Right renal pelvis (tissue), 4 donors: ENCODE measurements at regions not wholly inside any gene's neighbourhood (a gene's known extent, or its start where the extent isn't known, plus 50 kb on each side); places are given as distances from the start of the nearest gene placed in this dataset.

ENCODE experiments used
- DNase-seq, 4 donors: peaks; one replicate each; pipeline ENCODE4 v3.0.0-alpha.2; 2013; ENCODE audit warnings: low read depth in 4 of 4, low spot score in 3 of 4, missing footprints in 1 of 4

DNA sequence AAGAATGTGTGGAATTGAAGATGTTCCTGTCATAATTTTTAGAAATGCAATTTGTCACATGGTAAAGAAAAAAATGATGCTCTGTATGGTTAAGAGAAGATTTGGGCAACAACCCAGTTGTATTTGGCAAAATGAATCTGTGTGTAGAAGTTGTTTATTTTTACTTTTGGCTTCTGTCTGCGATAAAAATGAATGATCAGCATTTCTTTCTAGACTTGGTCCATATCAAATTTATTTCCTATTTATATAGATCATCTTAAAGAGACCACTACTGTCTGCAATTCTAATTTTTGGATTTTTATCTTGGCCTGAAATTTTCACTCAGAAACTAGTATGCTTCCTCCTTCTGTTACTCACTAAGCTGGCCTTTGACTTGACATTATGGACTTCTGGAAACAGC is 396.9 kb downstream of the FAM47A start:
- no peak for DNase-seq

DNA sequence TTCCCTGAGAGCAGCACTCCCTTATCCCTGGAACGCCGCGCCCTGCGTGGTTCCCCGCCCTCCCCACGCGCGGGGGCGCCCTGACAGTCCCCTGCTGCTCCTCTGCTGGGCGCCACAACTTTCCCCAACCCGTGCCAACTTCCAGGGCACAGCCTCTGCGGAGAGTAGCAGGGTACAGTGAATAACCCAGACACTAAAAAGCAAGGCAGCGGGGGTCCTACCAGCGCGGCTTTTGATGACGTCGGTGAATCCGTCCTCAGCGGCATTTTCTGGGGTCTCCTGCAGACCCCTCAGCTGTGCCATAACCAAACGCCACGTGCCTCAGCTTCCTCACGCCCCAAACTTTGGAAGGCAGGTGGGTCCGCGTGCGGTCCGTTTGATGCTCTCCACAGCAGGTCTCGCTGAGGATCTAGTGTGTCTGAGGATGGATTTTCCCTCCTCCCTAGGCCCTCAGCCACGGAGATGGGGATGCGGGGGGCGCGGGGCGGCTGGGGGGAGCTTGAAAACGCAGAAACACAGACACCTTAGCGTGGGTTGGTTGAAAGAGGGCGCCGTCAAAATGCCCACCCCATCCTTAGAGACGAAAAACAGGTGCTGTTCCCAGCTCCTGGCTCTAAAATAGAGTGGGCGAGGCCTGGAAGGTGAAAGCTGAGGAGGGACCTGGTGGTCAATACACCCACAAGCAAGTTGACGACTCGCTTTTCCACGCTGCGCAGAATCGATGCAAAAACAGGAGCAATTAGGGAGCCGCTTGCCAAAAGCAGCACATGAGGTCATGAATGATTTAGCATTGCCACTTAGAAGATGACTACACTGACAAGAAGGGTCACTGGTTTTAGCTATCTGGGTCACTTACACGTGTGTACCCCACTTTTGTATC is 405.6 kb downstream of the FAM47A start:
- DNase-seq, result peak in 1 of 4 donors; percentile 2

DNA sequence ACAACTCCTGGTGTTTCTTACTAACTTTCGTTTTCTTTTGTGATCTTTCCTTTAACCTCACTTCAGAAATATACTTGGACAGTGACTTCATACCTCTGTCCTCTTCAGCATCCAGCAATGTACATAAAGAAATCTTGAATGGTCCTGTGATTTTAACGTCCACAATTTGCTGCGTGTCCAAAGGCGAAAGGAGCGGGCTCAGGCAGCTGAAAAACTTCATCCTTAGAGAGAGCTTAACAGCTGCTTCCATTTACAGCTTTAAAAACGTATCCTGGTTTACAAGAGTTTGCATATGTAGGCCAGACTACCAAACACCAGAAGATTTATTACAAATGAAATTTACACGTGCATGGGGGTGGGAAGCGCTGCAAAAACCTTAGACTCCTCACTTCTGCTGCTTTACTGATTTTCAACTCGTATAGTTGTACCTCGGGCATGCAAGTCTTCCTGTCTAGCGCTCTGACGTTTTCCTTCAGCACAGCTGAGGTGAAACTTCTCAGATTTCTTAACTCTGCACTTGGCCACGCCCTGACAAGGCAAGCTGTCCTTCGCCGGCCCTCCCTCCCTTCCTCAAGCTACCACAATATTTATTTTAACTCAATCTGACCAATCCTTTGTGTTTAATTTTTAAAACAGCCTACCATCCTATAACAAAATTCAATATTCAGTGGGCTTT is 406.4 kb downstream of the FAM47A start:
- DNase-seq, result peak in 3 of 4 donors; percentile 18 to 42 (median 19)

DNA sequence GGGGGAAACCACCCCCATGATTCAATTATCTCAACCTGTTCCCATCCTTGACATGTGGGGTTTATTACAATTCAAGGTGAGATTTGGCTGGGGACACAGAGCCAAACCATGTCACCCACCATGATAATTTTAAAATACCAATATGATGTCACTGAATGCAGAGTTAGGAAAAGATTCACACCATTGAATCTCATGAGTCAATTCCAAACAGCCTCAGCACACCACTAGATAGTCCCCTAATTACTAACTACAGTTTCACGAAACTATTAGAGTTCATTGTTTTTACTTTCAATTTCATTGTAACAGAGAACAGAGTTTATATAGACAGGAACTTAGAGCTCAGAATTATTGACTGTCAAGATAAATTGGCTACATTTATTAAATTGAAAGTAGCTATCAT is 410.2 kb downstream of the FAM47A start:
- no peak for DNase-seq

DNA sequence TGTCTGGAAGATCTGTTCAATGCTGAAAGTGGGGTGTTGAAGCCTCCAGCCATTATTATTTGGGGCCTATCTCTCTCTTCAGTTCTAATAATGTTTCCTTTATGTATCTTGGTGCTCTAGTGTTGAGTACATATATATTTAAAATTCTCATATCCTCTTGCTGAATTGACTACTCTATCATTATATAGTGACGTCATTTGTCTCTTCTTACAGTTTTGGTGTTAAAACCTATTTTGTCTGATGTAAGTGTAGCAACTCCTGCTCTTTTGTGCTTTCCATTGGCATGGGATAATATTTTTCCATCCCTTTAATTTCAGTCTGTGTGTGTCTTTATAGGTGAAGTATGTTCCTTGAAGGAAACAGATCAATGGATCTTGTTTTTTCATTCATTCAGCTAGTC is 446.0 kb downstream of the FAM47A start:
- DNase-seq, result no peak
